DMS79 treated with DMSO at 0.1 percent for 48 hours (cell line): ENCODE measurements at regions not wholly inside any gene's neighbourhood (a gene's known extent, or its start where the extent isn't known, plus 50 kb on each side); places are given as distances from the start of the nearest gene placed in this dataset.

Experiments used
- DNase-seq: peaks from one replicate; lab custom pipeline; 2025; lab: John Stamatoyannopoulos, UW

DNA sequence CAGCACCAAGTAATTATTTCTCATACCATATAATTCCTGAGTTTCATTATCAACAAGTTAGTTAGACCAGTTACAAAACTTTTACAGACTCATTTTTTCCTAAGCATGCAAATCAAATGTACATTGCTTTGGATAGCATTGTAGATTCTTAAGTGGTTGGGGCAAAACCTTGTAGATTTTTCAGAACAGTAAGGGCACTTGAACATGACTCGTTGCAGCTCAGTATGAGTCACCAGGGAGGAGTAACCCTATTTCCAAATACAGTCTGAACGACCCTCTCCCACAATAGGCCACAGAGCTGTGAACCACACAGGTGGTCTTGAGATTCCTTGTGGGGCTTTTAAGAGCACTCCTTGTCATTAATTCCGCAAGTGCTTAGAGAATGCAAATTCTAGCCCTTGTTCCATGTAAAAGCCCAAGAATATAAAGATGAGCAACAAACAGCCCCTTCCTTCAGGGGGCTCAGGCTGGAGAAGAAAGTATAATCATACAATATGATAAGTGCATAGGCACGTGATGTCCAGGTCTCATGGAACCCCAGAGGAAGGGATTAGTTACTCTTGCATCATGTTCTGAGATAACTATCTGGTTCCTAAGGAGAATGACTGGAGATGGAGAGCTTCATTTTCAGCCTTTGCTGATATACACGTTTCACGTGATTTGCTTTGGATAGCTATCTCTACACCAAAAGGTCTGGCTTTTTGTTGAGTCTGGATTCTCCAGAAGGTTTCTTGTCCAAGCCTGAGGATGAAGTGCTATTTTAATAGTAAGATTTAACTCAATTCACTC lies 295.7 kb downstream of the KCNN2 start:
- DNase-seq = no peak

DNA sequence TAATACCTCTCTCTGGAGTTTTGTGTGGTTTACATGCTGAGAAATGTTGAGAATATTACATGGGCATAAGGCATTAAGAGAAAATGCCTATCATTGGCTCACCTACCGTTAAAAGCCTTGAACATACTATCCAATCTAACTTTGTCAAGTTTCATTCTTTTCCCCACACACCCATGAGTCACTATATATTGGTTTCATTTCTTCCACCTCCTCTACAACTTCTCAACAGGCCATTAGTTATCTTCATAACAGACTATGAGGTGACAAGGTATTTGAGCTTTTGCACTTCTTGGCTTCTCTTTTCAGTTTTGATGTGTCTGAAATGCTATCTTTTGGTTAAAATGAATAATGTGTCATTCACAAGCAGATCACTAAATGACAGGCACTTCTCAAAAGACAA lies 288.0 kb downstream of the KCNN2 start:
- DNase-seq = no peak

DNA sequence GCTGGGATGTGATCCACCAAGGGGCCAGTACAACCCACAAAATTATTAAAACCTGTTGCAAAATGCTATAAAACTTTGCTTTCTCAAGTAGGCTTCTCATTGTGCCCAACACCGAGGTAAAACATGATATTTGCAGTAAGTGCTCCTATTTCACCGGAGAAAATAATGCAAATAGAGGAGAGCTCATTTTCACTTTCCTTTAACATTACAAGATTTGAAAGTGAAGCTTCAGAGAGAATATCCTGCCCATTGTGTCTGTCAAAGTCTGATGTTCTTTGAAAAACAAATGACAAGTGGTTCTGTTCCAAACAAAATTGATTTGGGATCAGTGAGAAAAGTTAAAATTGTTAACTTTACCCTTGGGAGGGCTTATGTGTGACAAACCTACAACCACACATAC lies 287.1 kb downstream of the KCNN2 start:
- DNase-seq = no peak

DNA sequence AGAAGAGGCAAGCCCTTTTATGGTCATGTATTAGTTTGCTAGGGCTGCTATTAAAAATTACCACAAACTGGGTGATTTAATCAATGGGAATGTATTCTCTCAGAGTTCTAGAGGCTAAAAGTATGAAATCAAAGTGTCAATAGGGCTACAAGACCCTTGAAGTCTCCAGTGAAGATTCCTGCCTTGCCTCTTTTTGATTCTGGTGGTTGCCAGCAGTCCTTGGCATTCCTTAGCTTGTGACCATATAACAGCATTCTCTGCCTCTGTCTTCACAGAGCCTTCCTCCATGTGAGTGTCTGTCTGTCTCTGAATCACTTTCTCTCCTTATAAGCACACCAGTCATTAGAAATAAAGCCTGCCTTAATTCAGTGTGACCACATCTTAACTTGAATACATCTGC lies 282.7 kb downstream of the KCNN2 start:
- DNase-seq = no peak

DNA sequence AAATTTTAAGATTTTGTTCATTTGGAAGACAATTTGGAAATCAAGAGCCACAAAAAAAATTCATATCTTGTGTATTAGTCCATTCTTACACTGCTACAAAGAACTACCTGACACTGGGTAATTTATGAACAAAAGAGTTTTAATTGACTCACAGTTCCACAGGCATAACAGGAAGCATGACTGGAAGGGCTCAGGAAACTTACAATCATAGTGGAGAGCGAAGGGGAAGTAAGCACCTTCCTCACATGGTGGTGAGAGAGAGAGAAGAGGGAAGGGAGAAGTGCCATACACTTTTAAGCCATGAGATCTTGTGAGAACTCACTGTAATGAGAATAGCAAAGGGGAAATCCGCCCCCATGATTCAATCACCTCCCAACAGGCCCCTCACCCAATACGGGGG lies 274.4 kb downstream of the KCNN2 start:
- DNase-seq = no peak

DNA sequence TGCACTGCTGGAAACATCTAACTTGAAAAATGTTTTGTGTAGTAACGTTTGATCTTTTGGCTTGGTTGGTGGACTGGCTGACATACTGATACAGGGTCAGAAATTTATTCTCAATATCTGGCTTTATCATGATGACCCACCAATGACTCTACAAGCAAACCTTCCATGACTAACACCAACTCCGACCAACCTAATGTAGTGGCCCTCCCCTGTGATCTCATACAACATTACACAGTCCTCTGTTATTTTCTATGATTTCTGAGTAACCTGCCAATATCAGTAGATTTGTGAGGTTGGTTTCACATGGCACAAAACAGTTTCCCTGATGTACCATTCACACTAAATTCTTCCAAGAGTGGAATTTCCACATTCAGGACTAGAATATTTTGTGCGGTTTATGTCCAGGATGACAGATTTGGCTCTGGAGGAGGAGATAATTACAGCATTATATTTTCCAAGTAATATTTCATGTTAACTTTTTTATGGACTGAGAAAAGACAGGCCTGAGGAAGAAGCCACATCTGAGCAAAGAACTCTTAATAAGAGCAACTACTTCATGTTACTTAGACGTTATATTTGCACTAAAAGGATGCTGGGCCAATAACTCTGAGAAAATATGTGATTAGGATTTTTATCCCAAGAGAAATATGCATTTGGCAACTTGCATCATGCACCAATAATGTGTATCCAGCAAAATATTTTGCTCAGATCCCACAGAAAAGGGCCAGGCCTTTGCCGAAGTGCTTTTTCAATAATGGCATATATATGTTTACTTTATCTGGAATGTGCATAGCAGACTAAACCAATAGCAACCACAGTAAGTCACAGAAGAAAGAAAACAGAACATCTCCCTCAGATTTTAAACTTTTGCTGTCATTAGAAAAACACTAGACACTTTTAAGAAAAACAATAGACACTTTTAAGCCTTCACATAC lies 273.4 kb downstream of the KCNN2 start:
- DNase-seq = no peak

DNA sequence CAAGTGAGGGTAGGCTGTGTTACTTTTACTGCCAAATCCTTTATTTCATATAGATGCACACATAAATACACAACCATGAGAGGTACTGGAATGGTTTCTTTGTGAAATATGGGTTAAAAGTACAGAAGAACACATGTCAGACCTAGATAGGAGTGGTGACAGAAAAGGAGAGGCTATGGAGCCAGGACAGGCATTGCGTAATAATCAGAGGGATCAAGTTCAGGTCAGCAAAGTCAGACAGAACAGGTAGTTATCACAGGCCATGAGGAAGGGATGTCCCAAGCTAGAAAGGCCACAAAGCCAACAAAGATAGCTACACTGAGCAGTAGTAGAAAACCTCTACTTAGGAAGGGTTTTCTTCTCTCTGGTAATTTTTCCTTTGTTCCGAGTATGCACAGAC lies 272.6 kb downstream of the KCNN2 start:
- no peak for DNase-seq

DNA sequence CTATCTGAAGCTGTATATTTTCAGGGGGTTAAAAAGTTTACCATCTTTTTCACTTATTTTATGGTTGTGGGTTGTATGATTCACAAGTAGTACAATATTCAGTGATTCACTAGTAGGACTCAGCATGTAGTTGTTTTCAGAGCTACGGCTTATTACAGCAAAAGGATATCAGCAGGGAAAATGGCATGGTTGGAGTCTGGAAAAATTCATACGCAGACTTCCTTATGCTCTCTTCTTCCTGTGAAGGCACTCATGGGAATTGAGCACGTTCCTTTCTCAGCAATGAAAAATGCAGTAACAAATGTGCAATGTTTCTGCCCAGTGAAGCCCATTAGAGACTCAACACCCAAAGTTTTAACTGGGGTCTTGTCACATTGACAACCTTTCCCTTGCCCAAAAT lies 250.5 kb downstream of the KCNN2 start:
- no peak for DNase-seq

DNA sequence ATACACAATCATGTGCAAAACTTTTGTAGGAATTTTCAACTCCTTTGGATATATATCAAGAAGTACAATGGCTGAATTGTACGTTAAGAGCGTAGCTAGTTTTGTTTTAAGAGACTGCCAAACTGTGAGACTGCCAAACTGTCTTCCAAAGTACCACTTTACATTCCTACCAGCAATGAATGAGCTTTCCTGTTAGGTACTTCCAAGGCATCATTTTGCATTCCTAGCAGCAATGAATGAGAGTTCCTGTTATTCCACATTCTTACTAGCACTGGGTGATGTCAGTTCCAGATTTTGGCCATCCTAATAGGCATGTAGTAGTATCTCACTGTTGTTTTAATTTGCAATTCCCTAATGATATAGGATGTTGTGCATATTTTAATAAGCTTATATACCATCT lies 219.3 kb downstream of the KCNN2 start:
- no peak for DNase-seq

DNA sequence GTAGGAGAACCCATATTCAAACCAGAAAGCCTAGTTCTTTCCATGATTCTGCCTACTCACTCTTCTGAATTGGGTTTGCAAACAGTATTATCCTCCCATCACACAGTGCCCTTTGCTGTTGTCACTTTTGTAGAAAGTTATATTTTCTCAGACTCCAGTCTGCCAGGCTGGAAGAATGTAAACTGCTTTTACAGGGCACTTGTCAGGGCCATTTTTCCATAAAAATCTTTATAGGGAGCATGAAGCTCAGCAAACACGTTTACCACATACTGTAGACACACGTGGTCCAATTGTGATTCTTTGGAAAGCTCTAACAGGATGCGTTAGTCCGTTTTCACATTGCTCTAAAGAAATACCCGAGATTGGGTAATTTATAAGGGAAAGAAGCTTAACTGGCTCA lies 204.0 kb downstream of the KCNN2 start:
- DNase-seq = no peak

DNA sequence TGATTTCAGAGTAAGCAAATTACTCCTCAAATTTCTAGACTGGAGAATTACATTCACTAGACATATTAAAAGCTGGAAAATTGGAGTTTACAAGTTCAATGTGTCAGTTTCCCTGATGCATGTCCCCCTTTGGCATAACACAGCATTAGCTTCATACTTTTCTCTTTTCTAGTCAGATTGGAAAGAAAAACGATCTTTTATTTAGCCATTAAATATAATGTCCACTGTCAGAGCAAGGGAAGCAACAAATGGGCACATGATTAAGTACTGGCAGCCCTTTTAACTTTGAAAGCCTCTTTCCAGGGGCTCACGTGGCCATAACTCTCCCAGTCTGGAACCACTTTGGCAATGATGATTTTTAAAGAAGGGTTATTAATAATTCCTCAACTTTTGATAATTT lies 203.3 kb downstream of the KCNN2 start:
- DNase-seq = no peak

DNA sequence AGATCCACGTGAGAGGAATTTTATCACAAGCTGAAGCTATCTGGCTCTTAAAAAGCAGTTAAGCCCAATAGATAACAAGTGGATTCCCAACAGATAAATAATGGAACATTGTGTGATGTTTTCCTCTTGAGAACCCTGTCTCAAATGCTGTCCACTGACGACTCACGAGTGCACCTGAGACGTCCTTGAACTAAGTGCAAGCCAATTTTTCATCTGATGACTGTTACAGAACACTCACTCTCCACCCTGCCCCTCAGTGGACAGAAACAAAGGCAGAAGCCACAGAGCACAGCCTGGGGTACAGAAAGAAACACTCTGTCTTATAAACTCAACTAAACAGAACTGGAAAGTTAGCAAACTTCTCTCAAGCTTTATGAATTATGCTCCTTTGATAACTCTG lies 199.5 kb downstream of the KCNN2 start:
- DNase-seq = no peak
